GM18907 (cell line): ENCODE measurements at regions not wholly inside any gene's neighbourhood (a gene's known extent, or its start where the extent isn't known, plus 50 kb on each side); places are given as distances from the start of the nearest gene placed in this dataset.
"Not testable (repeated sequence)": the region's sequence is repeated elsewhere in the genome, so short reads cannot be mapped to it uniquely, and the experiment has no call there.

Experiments used
- ATAC-seq: cut with Tn5 transposase; IDR thresholded peaks from one replicate; pipeline ENCODE4 v1.9.1; 2021; ENCODE audit warnings: mild to moderate bottlenecking, moderate library complexity; ENCODE audit not compliant: unreplicated experiment

DNA sequence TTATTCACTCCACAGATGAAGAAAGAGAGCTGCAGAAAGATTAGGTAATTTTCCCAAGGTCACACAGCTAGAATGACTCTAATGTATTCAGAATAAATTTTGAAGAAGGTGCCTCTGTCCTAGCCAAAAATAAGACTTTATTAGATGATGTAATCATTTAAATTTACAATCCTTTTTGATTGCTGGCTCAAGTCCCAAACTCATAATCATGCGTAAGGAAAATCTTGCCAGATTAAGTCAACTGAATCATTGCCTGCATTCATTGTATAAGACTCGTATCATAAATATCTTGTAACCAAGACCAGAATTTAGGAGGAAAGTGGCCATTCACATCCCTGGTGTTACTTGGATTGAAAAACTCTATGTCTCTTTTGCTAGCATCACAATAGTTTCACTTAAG lies 53.1 kb upstream of the STK39 start:
- no peak for ATAC-seq

- ATAC-seq = no peak
Measured at GRCh38 chr2:168304024-168304681, 56.8 kb upstream of the STK39 start.

GRCh38 chr2:168307379-168307778 lies 60.0 kb upstream of the STK39 start:
- no peak for ATAC-seq

DNA sequence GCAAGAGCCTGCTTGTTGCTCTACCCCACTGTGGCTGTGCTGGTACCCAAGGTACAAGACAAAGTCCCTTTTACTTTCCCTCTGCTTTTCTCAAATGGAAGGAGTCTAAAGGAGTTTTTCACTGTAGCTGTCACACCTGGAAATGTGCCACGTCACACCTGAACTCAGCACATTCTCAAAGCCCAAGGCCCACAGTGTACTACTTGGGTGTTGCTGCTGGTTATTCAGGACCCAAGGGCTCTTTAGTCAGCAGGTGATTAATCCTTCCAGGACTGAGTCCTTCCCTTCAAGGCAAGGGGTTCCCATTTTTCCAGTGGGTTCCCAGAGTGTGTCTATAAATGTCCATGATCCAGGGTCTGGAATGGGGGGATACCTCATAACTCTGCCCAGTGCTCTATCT lies 63.2 kb upstream of the STK39 start:
- ATAC-seq = no peak

DNA sequence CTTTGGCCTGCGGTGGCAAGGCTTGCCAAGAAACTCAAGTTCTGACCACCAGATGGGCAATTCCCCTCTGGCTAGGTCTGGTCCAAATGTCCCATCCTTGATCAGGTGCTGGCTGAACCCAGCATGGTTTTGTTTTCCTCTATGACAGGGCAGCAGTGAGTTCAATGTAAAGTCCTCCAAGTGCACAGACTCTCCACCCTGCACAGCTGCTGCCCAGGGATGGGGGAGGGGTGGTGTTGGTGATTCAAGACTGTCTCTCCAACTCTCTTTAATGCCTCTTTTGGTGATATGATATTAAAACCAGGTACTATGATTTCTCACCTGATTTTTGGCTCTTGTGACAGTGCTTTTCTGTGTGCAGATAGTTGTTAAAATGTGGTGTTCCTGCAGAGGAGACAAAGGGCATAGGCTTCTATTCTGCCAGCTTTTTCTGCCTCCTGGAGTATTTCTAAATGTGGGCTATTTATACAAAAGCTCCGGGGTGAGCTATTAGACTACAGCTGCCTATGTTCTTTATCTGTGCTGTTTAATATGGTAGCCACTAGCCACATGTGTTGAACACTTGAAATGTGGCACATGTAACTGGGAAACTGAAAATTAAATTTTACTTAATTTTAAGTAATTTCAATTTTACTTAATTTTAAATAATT lies 64.0 kb upstream of the STK39 start:
- no peak for ATAC-seq

DNA sequence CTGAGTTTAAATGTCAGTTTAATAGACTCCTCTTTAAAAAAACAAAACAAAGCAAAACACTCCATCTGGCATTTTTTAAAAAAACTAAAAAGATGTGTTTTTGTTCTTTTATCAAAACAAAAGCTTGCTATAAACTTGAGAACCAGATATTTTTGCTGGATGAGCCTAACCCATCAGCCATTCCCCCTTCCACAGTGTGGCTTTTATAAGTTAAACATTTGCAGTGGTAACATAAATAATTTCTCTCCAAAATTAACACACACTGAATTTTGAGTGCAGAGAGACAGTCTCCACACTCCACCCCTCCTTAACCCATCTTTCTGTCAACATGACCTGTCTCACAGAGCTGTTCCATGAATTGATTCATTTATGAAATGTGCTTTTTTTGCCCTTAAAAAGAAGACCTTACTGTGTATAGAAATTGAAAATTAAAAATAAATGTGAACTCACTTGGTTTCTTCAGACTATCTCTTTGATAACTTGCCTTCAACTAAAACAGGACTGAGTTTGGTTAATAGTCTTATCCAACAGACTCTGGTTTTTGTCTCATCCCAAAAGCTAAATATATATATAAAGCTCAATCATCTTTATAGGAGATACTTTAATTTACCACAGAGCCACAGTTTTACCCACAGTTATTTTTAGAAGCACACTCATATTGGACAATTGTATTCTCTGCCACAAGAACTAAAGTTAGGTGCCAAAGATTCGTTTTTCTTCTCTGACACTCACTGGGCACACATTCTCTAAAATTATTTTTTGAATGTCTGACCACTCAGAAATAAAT lies 64.8 kb upstream of the STK39 start:
- ATAC-seq = no peak

GRCh38 chr2:168314236-168314635 lies 66.8 kb upstream of the STK39 start:
- no peak for ATAC-seq

DNA sequence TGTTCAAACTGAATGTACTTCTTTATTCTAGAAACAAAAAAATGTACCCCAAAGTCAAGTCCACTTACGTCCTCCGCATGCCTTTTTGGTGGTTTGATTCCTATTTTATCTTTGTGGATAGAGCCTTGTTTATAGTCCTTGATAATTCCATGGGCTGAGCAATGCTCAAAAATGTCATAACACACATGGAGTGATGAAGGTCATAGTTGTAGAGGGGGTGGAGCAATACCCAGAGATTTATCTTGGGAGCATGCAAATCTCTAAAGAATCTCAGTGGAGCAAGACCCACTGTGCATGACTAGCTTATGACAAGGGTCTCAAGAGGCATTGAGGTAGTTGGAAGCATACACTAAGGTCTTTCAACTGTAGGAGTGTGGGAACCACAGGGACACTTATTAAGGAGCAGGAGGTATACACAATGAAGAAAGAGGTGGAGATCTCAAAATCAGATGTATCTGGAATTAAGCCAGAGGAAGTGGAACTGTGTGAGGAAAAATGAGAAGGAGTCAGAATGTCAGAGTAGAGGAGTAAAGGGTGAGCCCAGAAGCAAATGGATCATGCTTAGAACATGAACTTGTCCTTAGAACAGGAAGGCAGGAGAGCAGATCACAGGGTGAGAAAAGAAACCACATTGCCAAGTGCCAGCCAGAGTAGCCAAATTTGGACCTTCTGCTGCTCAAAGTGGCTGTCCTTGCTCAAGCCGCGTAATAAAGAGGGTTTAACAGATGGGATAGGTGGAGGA lies 68.1 kb upstream of the STK39 start:
- ATAC-seq = no peak

- ATAC-seq = no peak
Measured at GRCh38 chr2:168316073-168316440, 68.7 kb upstream of the STK39 start.

DNA sequence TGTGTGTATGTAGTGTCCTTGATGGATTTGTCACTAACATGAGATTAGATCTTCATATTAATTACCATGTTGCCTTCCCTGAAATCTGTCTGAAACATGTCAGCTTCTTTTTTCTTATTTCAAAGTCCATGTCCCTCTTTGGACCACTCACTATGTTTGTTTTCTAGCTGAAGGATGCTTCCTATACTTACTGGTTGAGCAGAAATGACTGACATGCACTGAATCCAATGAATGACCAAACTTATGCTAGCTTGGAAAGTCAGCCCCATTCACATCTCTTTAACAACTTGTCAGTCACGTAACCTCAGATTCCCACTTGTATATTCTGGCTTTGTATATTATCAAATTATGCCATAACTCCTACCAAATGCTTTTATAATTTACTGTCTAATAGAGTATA lies 69.9 kb upstream of the STK39 start:
- no peak for ATAC-seq

DNA sequence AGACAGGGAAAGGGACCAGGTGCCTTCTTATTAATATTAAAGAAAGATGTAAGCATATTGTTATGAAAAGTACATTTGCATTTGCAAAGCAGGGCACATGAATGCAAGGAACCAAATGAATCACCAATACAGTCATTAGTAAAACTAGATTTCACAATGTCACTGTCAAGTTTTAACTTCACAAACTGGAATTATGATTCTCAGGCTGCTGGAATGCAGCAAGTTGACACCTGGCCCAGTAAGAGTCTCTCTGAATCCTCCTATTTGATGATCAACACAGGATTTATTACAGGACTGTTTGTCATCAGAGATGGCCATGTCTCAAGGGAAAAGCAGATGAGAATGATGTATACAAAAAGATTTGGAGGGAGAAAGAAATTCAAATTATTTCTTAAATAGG lies 72.9 kb upstream of the STK39 start:
- no peak for ATAC-seq

DNA sequence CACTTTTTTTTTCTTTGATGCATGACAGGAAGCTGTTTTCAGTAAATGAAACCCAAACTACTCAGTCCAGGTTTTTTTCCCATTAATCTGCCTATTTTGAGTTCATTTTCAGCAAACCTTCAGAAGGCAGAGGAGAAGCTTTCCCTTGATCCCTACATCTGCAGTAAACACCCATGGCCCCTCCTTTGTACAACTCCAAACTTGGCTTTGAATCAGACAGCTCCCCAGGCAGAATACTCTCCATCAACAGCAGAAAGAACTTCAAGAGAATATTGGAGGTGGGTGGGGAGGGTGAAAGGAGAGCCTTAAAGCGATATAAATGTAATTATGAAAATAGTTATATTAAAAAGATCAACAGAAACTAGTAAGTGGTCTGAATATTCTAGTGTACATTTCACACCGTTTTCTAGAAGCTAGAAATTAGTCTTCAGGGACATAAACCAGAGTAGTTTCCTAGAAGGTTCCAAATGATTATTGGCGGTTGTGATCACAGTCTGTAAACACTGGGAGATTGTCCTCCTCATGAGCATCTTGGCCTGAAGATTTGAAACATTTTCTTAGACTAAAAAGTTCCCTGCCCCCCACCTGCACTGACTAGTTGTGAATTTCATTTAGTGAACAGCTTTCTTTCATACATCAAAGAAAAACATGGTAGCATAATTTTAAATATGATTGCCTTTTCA lies 75.1 kb upstream of the STK39 start:
- no peak for ATAC-seq

DNA sequence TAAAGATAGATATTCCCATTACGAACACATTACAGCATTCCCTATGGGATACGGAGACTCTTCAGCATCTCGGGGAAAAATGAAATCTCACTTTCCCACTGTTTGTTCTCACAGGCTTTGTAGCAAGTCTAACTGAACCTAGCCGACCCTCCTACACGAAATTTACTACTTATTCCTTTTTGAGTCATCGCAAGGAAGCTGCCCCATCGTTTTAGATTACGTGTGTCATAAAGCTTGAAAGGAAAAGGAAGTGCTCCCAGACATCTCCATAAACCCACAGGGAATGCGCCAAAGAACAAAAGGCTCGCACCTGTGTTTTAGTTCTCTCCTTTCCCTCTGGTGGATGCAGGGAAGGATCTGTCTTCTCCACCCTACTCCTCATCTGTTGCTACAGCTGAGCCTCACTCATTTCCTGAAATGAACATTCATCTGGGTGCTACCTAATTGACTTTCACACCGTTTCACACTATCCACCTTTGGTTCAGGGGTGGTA lies 76.2 kb upstream of the STK39 start:
- no peak for ATAC-seq

DNA sequence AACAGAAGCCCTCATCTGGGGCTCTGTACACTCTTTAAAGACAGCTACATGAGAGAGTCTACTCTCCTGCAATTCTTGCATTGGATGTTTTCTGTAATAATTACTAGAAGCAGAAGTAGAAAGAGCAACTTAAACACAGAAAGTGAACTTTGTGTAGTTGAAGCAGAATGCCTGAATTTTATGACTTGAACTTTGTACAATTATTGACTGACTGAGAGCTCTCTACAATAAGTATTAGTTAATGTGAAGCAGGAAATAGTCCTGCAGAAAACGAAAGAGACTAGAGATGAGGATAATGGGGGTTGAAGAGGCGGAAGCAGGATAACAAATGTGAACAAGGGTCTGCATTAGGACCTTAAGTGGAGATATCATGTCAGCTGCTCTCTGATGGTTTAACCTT lies 79.2 kb upstream of the STK39 start:
- ATAC-seq = no peak

DNA sequence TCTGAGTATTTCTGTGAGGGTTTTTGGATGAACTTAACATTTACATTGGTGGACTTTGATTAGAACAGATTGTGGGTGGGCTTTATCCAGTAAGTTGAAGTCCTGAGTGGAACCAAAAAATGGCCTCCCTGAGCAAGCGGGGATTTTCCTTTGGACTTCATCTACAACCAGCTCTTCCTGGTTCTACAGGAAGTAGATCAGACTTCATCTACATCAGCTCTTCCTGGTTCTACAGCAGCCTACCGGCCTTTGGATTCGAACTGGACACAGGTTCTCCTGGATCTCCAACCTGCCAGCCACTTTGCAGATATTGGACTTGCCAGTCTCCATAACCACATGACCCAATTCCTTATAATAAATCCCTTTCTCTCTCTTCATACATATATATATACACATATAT lies 79.9 kb upstream of the STK39 start:
- no peak for ATAC-seq

DNA sequence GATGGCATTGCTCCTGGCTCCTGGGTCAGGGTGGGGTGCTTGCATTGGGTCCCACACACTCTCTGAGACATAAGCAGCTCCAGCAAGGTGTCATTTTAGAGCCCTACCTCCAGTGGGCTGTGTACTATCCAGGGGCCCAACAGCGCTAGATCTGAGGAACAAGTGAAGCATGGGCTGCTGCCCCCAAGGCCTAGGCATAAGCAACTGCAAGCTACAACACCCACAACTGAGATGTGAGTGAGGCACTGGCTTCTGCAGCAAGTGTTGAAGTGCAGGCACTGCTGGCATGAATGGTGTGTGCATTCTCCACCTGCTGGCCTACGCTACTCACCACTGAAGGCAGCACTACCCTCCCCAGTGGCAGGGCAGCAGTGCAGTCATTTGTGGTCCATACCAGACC lies 81.0 kb upstream of the STK39 start:
- no peak for ATAC-seq

- ATAC-seq = no peak
Measured at GRCh38 chr2:168330624-168331423, 83.4 kb upstream of the STK39 start.

- ATAC-seq = not testable (repeated sequence)
Measured at GRCh38 chr2:168335254-168335653, 87.9 kb upstream of the STK39 start.

GRCh38 chr2:168336786-168337388 lies 89.5 kb upstream of the STK39 start:
- ATAC-seq = peak; percentile 71

- no peak for ATAC-seq
Measured at GRCh38 chr2:168338292-168338691, 90.9 kb upstream of the STK39 start.
